Suppressor macrophage treated with lipopolysaccharide for 1 hour (primary cell): ENCODE measurements at regions not wholly inside any gene's neighbourhood (a gene's known extent, or its start where the extent isn't known, plus 50 kb on each side); places are given as distances from the start of the nearest gene placed in this dataset.

Experiments used
- DNase-seq, 3 donors: peaks; one replicate each; pipeline ENCODE4 v3.0.0-alpha.2; 2020 to 2022

DNA sequence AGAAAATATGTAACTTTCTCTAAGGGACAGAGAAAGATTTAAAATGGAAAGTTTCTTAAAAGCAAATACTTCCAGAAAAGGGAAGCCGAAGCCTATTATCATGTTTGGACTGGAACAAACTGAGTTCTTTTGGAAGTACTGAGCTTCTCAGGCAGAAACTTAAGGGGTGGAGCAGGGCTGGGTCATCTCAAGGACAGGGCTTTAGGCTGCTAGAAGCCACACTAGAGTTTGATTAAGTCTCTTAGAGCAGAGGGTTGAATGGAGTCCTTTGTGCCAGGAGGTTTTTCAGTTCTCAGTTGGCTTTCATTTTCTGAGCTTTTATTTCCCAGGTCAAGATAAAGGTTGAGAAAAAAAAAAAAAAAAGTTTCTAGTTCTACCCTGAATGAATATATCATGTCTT, 432.7 kb downstream of the SLITRK5 start:
- no peak for DNase-seq

DNA sequence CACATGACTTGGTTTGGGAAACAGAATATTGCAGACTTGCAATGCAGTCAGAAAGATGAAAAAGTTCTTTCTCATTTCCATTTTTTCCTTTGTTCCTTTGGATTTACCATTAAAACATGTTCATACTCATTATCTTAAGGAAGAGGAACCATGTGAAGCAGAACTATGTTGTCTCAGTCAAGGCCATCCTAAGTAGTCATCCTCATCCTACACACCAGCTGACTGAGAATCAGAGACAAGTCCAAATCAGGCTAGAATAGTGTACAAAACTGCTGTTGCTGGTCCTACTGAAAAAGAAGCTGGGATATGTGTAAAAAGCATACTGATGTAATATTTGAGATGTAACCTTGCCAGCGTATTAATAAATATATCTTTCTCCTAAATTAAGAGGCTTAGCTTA, 433.4 kb downstream of the SLITRK5 start:
- peak; percentile 41 to 48 (median 41) for DNase-seq

DNA sequence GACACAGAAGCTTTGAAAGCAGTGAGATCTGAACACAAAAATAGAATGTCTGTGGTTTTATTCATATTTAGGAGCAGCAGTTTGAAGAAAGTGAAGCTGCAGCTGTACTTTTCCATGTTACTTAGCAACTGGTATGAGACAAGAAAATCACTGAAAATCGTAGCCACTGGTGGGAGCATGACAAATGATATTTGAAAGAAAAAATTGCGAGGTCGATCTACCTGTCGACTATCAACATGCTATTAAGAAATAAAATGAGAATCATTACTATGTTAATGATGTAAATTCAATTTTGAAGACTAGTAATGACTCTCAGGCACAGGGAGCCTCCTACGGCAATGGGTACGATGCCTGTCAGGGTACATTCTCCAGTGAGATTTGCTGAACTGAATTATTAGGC, 436.4 kb downstream of the SLITRK5 start:
- DNase-seq, result no peak

DNA sequence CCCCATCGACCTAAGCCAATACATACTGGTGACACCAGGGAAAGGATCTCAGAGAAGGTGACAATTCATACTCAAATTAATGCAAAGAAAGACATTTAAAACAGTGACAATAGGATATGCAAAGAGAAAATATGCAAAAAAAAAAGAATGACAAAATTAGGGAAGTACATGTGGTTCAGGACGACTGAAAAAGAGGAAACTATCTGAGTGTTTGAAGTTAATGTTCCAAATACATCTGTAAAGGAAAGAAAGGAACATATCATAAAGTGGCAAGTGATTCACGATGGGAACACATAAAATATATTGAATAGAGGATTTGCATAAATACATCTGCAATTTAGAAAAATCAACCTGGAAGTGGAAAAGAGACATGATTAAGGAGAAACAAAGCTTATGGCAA, 441.4 kb downstream of the SLITRK5 start:
- DNase-seq, result peak in 1 of 3 donors; percentile 15

- DNase-seq, result no peak
Measured at GRCh38 chr13:88115976-88116375, 444.8 kb downstream of the SLITRK5 start.

DNA sequence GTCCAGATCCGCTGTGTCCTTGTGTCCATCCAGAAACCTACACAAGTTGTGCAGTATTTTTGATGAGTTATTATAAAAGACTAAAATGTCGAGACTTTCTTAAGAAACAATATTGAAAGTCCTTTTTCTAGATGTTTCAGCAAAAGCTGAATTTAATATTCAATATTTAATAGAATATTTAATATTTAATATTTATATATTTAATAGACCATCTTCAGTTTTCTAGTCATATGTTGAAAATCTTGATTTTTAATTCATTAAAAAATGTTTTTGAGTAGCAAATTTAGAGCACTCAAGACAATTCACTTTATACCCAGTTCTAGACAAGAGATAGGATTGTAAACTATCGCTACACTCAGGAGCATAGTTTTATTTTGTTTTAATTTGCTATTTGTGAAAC, 447.8 kb downstream of the SLITRK5 start:
- DNase-seq, result no peak

GRCh38 chr13:88124142-88124541, 453.0 kb downstream of the SLITRK5 start:
- DNase-seq, result no peak

DNA sequence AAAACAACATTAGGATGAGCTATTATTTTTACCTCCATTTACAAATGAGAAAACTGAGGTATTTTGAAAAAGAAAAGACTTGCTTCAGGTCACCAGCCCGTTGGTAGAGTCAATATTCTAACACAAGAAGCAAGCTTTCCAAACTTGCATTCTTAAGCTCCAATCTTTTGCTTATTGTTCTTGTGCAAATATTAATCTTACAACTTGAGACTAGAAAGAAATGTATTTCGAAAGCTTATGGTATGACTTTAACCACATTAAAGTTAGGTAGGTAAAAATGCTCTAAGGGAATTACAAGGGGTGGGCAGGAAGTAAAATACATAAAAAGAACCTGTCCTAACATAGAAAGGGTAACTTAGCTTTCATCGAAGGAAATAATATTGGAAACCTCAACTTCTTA, 453.9 kb downstream of the SLITRK5 start:
- no peak for DNase-seq

- DNase-seq, result no peak
Measured at GRCh38 chr13:88136098-88136790, 465.1 kb downstream of the SLITRK5 start.

- DNase-seq, result no peak
Measured at GRCh38 chr13:88142653-88143052, 471.5 kb downstream of the SLITRK5 start.

DNA sequence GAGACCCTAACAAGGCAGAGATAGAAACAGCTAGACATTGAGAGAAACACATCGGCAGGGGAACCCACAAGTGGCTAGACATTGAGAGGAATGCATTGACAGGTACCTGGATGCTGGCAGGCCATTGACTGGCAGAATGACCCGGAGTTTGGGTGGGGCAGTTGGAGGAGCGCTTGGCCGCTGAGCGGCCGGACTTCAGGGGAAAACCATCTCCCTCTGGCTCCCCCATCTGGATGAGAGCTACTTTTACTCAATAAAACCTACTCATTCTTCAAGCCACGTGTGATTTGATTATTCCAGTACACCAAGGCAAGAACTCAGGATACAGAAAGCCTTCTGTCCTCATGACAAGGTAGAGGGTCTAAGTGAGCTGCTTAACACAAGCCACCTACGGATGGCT, 473.4 kb downstream of the SLITRK5 start:
- DNase-seq, result no peak

- DNase-seq, result no peak
Measured at GRCh38 chr13:88153353-88153752, 482.2 kb downstream of the SLITRK5 start.

DNA sequence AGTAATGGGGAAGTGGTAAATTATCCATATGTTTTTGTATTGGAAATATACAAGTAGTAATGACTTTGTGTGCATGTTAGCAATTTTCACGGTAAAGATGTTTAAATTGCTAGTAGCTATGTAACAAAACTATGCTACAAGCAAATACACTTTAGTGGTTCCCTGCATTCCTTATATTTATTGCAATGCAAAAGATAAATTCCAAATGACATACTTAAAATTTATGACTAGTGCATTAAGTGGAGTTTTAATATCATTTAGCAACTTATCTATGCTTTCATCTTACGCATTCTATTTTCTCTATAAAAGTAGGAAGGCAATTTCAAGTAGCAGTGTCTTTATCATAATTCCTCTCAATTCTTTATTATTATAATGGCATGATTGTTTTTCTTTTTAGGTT, 482.8 kb downstream of the SLITRK5 start:
- no peak for DNase-seq

DNA sequence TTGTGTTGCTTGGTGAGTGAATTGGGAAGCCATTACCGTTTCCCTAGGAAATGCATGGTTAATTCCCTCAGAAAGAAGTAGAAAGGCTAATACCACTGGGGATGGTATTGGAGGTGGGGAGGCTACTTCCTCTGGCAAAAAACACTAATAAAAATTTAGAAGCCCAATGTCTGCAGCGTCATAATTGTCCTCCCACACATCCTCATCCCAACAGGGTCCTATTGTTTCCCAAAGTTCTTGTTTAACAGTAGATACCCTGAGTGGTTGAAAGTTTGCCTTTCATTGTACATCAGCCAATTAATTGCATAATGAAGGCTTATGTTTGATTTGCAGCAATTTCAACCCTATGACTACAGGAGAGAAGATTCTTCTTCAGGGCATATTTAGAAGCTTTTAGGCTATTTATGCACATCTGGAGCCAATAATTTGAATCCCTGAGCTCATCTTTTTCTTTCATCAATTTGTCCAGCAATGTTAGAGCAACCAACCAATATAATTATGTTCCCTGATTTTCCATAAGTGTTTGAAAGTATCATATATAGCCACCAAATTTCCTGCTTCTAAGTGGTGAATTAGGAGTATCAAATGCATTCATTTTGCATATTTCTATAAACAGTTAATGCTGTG, 491.0 kb downstream of the SLITRK5 start:
- DNase-seq, result no peak

GRCh38 chr13:88176231-88176630, 505.1 kb downstream of the SLITRK5 start:
- no peak for DNase-seq

DNA sequence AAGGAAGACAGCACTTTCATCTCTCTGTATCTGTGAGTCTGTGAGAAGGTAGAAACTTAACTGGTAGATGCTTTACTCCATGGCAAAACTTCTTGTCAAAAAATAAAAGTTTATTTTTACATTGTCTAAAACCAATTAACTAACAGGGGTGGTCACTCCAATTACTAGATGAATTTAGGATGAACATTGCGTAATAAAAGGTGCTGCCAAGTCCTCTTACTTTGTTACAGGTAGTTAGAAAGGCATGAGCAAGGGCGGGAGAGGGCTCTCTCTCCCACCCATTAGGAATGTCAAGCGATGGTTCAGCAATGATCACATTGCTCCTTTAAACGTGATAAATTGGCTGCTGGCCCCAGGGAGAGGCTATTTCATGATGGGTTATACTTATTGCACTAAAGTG, 512.3 kb downstream of the SLITRK5 start:
- DNase-seq, result no peak

- DNase-seq, result no peak
Measured at GRCh38 chr13:88188986-88189385, 517.8 kb downstream of the SLITRK5 start.

GRCh38 chr13:88189728-88190127, 518.6 kb downstream of the SLITRK5 start:
- no peak for DNase-seq

DNA sequence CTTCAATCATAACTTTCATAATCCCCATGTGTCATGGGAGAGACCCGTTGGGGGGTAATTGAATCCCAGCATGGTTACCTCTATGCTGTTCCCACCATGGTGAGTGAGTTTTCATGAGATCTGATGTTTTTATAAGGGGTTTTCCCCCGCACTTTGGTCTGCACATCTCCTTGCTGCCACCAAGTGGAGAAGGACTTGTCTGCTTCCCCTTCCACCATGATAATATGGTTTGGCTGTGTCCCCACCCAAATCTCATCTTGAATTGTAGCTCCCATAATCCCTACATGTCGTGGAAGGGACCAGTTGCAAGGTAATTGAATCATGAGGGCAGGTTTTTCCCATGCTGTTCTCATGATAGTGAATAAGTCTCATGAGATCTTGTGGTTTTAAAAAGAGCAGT, 524.9 kb downstream of the SLITRK5 start:
- no peak for DNase-seq

DNA sequence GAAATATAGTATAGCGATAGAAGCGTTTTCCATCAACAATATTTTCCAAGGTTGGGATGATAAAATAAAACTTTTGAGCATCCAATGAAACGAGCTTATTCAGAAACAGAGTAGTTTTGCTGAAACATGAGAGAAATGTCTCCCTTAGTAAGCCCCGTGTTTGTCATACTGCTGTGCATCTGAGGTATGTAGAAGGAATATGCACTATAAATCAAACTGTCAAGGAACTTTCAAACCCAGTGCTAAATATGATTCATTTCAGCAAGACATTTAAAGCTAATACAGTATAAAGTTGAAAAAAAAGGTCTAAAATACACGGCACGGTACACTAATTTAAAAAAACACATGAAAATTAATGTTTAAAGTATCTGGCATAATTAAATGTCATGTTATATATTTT, 546.2 kb downstream of the SLITRK5 start:
- DNase-seq, result no peak

- DNase-seq, result no peak
Measured at GRCh38 chr13:88217883-88218282, 546.7 kb downstream of the SLITRK5 start.

DNA sequence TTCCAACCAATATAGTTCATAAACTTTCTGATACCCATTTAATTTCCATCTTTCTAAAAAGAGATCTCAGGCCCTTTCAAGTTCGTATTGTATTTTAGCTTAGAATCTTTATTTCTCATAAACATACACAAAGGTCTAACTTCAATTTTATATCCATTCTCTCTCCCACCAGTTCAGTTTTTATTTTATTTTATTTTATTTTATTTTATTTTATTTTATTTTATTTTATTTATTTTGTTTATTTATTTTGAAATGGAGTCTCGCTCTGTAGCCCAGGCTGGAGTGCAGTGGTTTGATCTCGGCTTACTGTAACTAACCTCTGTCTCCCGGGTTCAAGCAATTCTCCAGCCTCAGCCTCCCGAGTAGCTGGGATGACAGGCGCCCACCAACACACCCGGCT, 552.8 kb downstream of the SLITRK5 start:
- DNase-seq, result no peak

GRCh38 chr13:88235441-88235840, 564.3 kb downstream of the SLITRK5 start:
- no peak for DNase-seq

DNA sequence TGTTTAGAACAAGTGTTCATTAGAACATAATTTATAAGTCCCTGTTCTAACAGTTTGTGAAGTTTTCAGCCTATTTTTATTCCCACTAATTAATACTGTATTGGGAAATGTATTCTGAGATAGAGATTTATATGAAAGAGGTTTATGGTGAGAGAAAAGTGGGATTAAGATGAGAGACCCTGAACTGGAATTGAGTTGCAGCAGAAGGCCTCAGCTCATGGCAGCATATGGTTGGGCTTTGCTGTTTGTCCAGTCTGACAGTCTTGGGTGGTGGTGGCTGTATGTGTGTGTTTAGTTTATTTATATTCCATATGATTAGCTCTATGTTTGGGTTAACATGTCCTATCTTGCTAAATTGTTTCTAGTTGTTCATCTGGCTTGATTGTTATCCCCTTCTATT, 575.1 kb downstream of the SLITRK5 start:
- no peak for DNase-seq

GRCh38 chr13:88248393-88248792, 577.2 kb downstream of the SLITRK5 start:
- no peak for DNase-seq
